Astrocyte (in vitro differentiated cells and primary cell): ENCODE measurements at regions not wholly inside any gene's neighbourhood (a gene's known extent, or its start where the extent isn't known, plus 50 kb on each side); places are given as distances from the start of the nearest gene placed in this dataset.

Experiments
- DNase-seq: peaks from one replicate; pipeline ENCODE4 v3.0.0-alpha.2; 2010; ENCODE audit warnings: low read depth
- FAIRE-seq: peaks from 2 replicates; lab custom pipeline; 2011; peaks lifted over from hg19 to GRCh38; lab: Jason Lieb, UNC
- H2AFZ ChIP-seq: 2 replicates; pipeline ENCODE4 v1.6.0; 2012; ENCODE audit warnings: low read depth, low read length, inconsistent platforms
- H3K27ac ChIP-seq: 2 replicates; pipeline ENCODE4 v1.5.1; 2011; ENCODE audit warnings: low read depth, low read length, inconsistent platforms
- H3K27me3 ChIP-seq: 2 replicates; pipeline ENCODE4 v1.6.0; 2011; ENCODE audit warnings: low read length, inconsistent platforms; ENCODE audit not compliant: insufficient read depth
- H3K36me3 ChIP-seq: 2 replicates; pipeline ENCODE4 v1.5.1; 2011; ENCODE audit warnings: low read length, inconsistent platforms; ENCODE audit not compliant: insufficient read depth
- H3K4me1 ChIP-seq: 2 replicates; pipeline ENCODE4 v1.5.1; 2011; ENCODE audit warnings: low read length, inconsistent platforms; ENCODE audit not compliant: insufficient read depth
- H3K4me2 ChIP-seq: 2 replicates; pipeline ENCODE4 v1.6.0; 2012; ENCODE audit warnings: low read length, inconsistent platforms
- H3K4me3 ChIP-seq: 2 replicates; pipeline ENCODE4 v1.5.1; 2011; ENCODE audit warnings: low read depth, mild to moderate bottlenecking, low read length, inconsistent platforms; ENCODE audit not compliant: insufficient read depth
- H3K79me2 ChIP-seq: 2 replicates; pipeline ENCODE4 v1.6.0; 2012; ENCODE audit warnings: mild to moderate bottlenecking, low read length, inconsistent platforms; ENCODE audit not compliant: insufficient read depth
- H3K9ac ChIP-seq: 2 replicates; pipeline ENCODE4 v1.6.0; 2012; ENCODE audit warnings: mild to moderate bottlenecking, low read length, inconsistent platforms
- H3K9me3 ChIP-seq: 2 replicates; pipeline ENCODE4 v1.5.1; 2012; ENCODE audit warnings: low read depth, mild to moderate bottlenecking, low read length, inconsistent platforms; ENCODE audit not compliant: insufficient read depth
- H4K20me1 ChIP-seq: 2 replicates; pipeline ENCODE4 v1.6.0; 2012; ENCODE audit warnings: low read length, inconsistent platforms; ENCODE audit not compliant: insufficient read depth
- H3K27ac Mint-ChIP-seq: one replicate; pipeline ENCODE4 v1.8.0; 2021; ENCODE audit warnings: mild to moderate bottlenecking, mixed read lengths; ENCODE audit not compliant: unreplicated experiment
- H3K27me3 Mint-ChIP-seq: one replicate; pipeline ENCODE4 v1.8.0; 2021; ENCODE audit warnings: low read depth, mixed read lengths; ENCODE audit not compliant: unreplicated experiment
- H3K36me3 Mint-ChIP-seq: one replicate; pipeline ENCODE4 v1.8.0; 2021; ENCODE audit warnings: low read depth, mixed read lengths; ENCODE audit not compliant: unreplicated experiment
- H3K4me1 Mint-ChIP-seq: one replicate; pipeline ENCODE4 v1.8.0; 2021; ENCODE audit warnings: low read depth, mixed read lengths; ENCODE audit not compliant: unreplicated experiment
- H3K4me3 Mint-ChIP-seq: one replicate; pipeline ENCODE4 v1.8.0; 2021; ENCODE audit warnings: mild to moderate bottlenecking, moderate library complexity, mixed read lengths; ENCODE audit not compliant: unreplicated experiment
- H3K9me3 Mint-ChIP-seq: one replicate; pipeline ENCODE4 v1.8.0; 2021; ENCODE audit warnings: mild to moderate bottlenecking, mixed read lengths; ENCODE audit not compliant: unreplicated experiment
- EZH2 ChIP-seq: IDR thresholded peaks from 2 replicates; pipeline ENCODE4 v1.6.1; 2012; ENCODE audit warnings: mild to moderate bottlenecking, low read length, inconsistent platforms; ENCODE audit not compliant: insufficient read depth
- TF ChIP-seq, protein P1 (sequence below): IDR thresholded peaks from 2 replicates; pipeline ENCODE4 v1.5.1; 2011; ENCODE audit warnings: low read depth, mild to moderate bottlenecking, inconsistent platforms, low read length, moderate library complexity; ENCODE audit not compliant: insufficient read depth

DNA sequence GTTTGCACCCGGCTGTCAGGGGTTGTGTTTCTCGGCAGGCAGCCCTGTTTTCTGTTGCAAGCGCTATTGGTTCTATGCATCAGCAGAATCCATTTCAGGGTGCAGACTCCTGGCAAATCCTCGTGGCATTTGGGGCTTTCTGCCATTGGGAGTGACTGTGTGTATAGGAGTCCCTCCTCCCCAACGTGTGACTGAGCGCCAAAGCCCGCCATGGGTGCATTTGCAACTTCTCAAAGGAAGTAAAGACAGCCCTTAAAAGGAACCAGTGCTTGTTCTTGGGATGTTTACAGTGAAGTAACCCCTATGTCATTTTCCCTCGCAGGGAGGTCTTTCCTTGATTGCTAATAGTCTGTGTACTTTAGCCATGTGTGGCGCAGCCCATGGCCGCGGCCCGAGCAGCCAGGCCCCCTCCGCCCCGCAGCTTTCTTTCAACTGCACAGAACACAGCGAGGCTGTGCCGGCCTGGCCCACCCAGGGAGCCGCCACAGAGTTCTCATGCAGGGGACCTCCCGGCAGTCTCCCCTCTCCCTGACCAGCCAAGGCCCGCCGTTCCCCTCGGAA lies 175.6 kb downstream of the HSD17B3 start:
- FAIRE-seq (no peak), DNase-seq (no peak)
- Histone ChIP-seq H3K36me3 (no peaks in the 10 kb centered on the region), H3K9me3 (no peaks in the 10 kb centered on the region), H4K20me1 (no peaks in the 10 kb centered on the region), H3K9ac (no peak overlapping the region), H3K4me3 (no peak overlapping the region), H3K79me2 (no peaks in the 10 kb centered on the region), H3K27ac (no peak overlapping the region), H3K4me1 (no peaks in the 10 kb centered on the region), H2AFZ (no peak overlapping the region), H3K27me3 (peaks cover 16% of the 10 kb centered on the region), H3K4me2 (peak overlapping the region; percentile 39)
- H3K9me3 Mint-ChIP-seq: peaks cover 11% of the 10 kb centered on the region
- no peak overlapping the region for H3K4me3 Mint-ChIP-seq
- H3K27ac Mint-ChIP-seq: no peak overlapping the region
- TF ChIP-seq EZH2: no peak
- TF ChIP-seq, protein P1, sequence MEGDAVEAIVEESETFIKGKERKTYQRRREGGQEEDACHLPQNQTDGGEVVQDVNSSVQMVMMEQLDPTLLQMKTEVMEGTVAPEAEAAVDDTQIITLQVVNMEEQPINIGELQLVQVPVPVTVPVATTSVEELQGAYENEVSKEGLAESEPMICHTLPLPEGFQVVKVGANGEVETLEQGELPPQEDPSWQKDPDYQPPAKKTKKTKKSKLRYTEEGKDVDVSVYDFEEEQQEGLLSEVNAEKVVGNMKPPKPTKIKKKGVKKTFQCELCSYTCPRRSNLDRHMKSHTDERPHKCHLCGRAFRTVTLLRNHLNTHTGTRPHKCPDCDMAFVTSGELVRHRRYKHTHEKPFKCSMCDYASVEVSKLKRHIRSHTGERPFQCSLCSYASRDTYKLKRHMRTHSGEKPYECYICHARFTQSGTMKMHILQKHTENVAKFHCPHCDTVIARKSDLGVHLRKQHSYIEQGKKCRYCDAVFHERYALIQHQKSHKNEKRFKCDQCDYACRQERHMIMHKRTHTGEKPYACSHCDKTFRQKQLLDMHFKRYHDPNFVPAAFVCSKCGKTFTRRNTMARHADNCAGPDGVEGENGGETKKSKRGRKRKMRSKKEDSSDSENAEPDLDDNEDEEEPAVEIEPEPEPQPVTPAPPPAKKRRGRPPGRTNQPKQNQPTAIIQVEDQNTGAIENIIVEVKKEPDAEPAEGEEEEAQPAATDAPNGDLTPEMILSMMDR: no peak
- peaks cover 38% of the 10 kb centered on the region for H3K27me3 Mint-ChIP-seq
- peaks cover 3% of the 10 kb centered on the region for H3K36me3 Mint-ChIP-seq
- H3K4me1 Mint-ChIP-seq: peaks cover 10% of the 10 kb centered on the region

DNA sequence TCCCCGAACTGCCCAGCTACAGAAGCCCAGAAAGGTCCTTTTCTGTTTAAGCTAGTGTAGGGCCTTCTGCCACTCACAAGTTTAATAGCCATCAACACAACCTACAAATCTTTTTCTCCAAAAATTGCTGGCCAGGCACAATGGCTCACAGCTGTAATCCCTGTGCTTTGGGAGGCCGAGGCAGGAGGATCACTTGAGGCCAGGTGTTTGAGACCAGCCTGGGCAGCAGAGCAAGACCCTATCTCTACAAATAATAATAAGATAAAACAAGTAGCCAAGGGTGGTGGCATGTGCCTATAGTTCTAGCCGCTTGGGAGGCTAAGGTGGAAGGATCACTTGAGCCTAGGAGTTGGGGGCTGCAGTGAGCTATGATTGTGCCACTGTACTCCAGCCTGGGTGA lies 176.4 kb downstream of the HSD17B3 start:
- no peak overlapping the region for H3K9ac ChIP-seq
- no peak overlapping the region for H3K4me2 ChIP-seq
- TF ChIP-seq, protein P1: no peak
- TF ChIP-seq EZH2: no peak
- no peaks in the 10 kb centered on the region for H3K4me1 ChIP-seq
- no peaks in the 10 kb centered on the region for H3K36me3 ChIP-seq
- H4K20me1 ChIP-seq: no peaks in the 10 kb centered on the region
- no peaks in the 10 kb centered on the region for H3K79me2 ChIP-seq
- Mint-ChIP-seq H3K36me3 (peaks cover 3% of the 10 kb centered on the region), H3K9me3 (peaks cover 8% of the 10 kb centered on the region), H3K27ac (no peak overlapping the region), H3K27me3 (peaks cover 33% of the 10 kb centered on the region), H3K4me1 (peaks cover 10% of the 10 kb centered on the region), H3K4me3 (no peak overlapping the region)
- no peak overlapping the region for H3K4me3 ChIP-seq
- no peak for FAIRE-seq
- no peak for DNase-seq
- H3K9me3 ChIP-seq: no peaks in the 10 kb centered on the region
- H2AFZ ChIP-seq: no peak overlapping the region
- peaks cover 16% of the 10 kb centered on the region for H3K27me3 ChIP-seq
- no peak overlapping the region for H3K27ac ChIP-seq

DNA sequence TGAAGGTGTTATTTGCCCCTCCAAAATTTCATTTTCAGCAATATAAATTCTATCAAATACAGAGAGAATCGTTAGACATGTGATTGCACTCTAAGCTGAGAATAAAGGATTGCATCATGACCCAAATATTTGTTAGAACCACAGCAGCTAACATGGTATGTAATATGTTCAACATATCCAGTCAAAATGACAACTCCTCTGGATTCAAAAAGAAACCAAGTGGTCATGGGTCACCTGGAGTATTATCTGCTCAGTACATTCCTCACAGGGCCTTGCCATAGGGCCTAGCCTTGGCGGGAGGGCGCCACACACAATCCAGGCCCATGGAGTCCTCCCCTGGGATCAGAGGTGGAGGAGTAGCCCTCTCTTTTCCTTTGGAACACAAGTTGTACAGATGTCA lies 179.2 kb downstream of the HSD17B3 start:
- TF ChIP-seq, protein P1: no peak
- no peak for TF ChIP-seq EZH2
- no peak overlapping the region for H3K9ac ChIP-seq
- no peaks in the 10 kb centered on the region for H4K20me1 ChIP-seq
- H3K4me1 Mint-ChIP-seq: peaks cover 10% of the 10 kb centered on the region
- H3K36me3 ChIP-seq: no peaks in the 10 kb centered on the region
- H3K9me3 ChIP-seq: no peaks in the 10 kb centered on the region
- no peak overlapping the region for H3K4me2 ChIP-seq
- no peak overlapping the region for H3K4me3 ChIP-seq
- DNase-seq: peak; percentile 64
- no peak for FAIRE-seq
- H3K9me3 Mint-ChIP-seq: peaks cover 10% of the 10 kb centered on the region
- no peak overlapping the region for H3K27ac Mint-ChIP-seq
- no peaks in the 10 kb centered on the region for H3K4me1 ChIP-seq
- peaks cover 3% of the 10 kb centered on the region for H3K27me3 ChIP-seq
- peaks cover 19% of the 10 kb centered on the region for H3K27me3 Mint-ChIP-seq
- H3K4me3 Mint-ChIP-seq: no peak overlapping the region
- H3K36me3 Mint-ChIP-seq: peaks cover 6% of the 10 kb centered on the region
- no peak overlapping the region for H3K27ac ChIP-seq
- no peak overlapping the region for H2AFZ ChIP-seq
- H3K79me2 ChIP-seq: no peaks in the 10 kb centered on the region
